GM21529 (cell line): ENCODE measurements at regions not wholly inside any gene's neighbourhood (a gene's known extent, or its start where the extent isn't known, plus 50 kb on each side); places are given as distances from the start of the nearest gene placed in this dataset.
"Not testable (repeated sequence)": the region's sequence is repeated elsewhere in the genome, so short reads cannot be mapped to it uniquely, and the experiment has no call there.

Experiments
- ATAC-seq: cut with Tn5 transposase; IDR thresholded peaks from one replicate; pipeline ENCODE4 v1.9.1; 2021; ENCODE audit not compliant: unreplicated experiment

GRCh38 chr4:189129044-189129694 lies 811.5 kb upstream of the FRG1 start:
- ATAC-seq: no peak

DNA sequence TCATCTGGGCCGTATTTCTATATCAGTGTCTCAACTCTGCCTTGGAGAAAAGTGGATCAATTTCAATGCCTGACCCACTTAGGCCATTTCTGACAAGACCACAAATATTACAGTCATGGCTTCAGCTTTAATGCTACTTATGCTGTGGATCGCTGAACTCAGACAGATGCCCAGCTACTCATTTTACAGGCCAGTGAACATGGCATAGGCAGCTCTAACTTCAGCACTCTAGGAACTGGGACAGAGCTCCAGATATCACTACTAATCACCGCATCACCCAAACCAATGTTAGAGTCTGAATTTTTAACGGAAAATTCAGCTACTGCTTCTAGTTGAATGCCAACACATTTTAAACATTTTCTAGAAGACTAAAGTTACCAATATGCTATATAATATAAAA lies 809.6 kb upstream of the FRG1 start:
- no peak for ATAC-seq

DNA sequence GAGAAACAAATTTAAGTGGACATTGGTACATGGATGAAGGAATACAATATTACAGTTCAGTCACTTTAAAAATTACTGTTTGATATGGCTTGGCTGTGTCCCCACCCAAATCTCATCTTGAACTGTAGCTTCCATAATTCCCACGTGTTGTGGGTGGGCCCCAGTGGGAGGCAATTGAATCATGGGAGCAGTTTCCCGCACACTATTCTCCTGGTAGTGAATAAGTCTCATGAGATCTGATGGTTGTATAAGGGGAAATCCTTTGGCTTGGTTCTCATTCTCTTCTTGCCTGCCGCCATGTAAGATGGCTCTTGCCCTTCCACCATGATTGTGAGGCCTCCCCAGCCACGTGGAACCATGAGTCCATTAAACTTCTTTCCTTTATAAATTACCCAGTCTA lies 804.2 kb upstream of the FRG1 start:
- no peak for ATAC-seq

- no peak for ATAC-seq
Measured at GRCh38 chr4:189143263-189143952, 797.3 kb upstream of the FRG1 start.

DNA sequence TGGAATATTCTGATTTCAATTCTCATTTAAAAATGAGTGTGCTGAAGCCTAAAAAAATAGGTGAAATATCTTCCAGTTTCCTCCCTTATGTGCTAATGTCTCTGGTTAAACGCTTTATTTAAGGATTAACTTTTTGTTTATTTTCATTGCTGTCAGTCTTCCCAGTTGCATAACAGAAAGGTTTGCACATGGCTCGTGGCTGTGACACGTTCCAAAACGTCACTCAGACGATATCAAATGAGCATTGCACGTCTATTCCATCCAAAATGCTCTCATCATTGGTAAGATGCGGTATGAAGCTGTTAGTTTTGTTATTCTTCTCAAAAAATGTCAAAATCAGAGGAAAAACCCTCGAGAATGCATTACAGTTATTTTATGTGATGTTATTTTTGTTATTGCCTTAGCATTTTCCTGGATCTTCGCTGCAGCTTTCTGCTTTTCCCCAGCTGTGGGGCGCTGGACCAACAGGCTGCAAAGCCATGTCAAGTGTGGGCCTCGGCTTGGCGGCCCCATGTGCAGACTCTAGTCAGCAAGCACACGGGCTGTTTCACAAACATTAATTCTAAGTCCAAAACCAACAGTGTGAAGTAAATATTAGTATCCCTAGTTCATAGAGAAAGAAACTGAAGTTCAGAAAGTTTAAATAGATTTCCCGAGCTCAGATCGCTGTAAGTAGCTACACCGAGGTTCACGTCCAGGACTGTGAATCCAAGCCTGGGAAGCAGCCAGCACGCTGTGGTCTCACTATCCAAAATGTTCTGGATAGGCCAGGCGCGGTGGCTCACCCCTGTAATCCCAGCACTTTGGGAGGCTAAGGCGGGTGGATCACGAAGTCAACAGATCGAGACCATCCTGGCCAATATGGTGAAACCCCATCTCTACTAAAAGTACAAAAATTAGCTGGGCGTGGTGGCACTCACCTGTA lies 793.4 kb upstream of the FRG1 start:
- no peak for ATAC-seq

- not testable (repeated sequence) for ATAC-seq
Measured at GRCh38 chr4:189155083-189155482, 785.6 kb upstream of the FRG1 start.

- no peak for ATAC-seq
Measured at GRCh38 chr4:189162073-189162789, 778.4 kb upstream of the FRG1 start.

DNA sequence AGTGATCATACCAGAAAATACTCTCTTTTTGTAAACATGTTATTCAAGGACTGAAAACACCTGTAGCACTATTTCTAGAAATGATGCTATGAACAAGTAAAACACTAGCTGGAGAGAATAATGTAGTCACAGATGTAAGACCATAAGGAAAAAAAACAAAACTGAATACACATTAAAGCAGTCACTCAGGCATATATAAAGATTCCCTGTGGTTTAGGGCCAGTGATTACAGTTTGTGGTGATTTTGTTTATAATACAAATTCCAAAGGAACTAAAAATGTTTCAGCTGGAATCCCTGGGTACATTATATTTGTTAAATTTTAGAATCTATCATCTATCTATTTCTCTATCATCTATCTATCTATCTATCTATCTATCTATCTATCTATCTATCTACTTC lies 777.8 kb upstream of the FRG1 start:
- no peak for ATAC-seq

- no peak for ATAC-seq
Measured at GRCh38 chr4:189176002-189176401, 764.7 kb upstream of the FRG1 start.

GRCh38 chr4:189177130-189177529 lies 763.5 kb upstream of the FRG1 start:
- no peak for ATAC-seq

DNA sequence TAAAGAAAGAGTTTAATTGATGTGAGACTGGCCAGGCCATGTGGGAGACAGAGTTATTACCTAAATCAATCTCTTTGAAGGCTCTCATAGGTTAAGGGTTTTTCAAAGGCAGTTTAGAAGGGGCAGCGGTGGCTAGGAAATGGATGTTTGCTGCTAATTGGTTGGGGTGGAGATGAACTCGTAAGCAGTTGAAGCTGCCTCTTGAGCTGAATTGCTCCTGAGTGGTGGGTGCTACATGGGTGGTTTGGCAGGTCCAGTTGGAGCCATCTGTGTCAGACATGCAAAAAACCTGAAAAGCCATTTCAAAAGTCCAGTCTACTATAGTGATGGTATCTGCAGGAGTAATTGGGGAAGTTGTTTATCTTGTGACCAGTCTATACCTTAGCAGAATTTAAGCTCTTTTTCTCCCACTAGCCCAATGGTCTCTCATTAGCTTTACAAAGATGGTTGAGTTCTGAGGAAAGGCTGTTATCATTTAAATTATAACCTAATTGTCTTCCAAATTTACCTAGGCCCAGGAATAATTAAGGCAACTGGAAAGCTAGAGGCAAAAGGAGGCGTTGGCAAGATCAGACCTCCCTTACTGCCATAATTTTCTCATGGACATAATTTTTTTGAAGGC lies 762.4 kb upstream of the FRG1 start:
- ATAC-seq: no peak

DNA sequence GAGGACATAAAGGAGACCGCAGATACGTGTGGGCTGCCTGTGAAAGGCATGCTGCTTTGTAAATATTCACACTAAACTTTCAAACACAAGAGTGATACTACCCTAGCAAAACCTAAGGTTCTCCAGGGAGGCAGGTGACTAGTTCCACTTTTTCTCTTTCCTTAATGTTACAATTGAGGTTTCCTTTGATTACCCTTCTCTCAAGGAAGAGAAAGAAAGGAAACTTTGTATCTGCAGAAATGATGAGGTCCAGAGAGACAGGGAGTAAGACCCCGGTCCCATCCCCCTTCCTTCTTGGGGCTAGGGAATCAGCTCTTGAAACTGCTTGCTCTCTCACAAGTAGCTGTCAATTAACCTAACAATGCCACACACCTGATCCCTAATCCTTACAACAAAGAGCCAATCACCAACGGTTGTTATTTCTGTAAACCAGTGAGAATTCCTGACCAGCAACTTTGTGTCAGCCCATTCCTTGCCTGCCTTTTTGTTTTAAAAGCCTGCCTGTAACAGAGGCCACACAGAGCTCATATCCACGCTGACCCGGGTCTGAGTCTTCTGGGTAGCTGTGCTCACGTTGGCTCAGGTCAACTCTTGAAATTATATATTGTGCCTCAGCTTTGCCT lies 754.8 kb upstream of the FRG1 start:
- no peak for ATAC-seq

GRCh38 chr4:189187531-189188052 lies 753.1 kb upstream of the FRG1 start:
- ATAC-seq: no peak

GRCh38 chr4:189198624-189199023 lies 742.0 kb upstream of the FRG1 start:
- ATAC-seq: no peak

- ATAC-seq: no peak
Measured at GRCh38 chr4:189200353-189200752, 740.3 kb upstream of the FRG1 start.

DNA sequence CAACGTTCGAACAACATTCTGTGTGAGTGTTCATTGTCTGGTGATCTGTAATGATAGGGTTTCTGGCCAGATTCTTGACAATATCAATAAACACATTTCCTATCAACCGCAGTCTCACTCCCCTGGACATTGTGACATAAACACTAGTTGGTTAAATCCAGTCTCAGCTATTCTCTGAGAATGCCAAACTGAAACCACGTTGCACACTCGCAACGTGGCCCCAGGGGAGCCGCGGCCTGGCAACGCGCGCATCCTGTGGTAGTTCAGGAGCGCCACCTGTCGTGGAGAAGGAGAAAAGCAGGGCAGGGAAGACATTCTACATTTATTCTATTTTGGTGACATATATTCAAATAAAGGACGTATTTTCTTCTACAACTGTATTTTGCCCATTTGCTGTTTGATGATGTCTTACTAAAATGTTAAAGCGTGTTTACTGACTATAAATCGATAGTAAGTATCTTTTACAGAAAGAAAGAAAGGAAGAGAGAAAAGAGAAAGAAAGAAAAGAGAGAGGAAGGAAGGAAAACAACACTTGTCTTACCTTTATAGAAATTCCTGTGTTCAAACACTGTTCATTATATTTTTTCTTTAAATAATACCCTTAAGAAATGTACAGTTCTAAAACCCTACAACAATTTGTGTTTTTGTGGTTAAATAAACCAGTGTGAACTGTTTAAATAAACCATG lies 738.3 kb upstream of the FRG1 start:
- no peak for ATAC-seq

GRCh38 chr4:189202869-189203271 lies 737.8 kb upstream of the FRG1 start:
- ATAC-seq: no peak

DNA sequence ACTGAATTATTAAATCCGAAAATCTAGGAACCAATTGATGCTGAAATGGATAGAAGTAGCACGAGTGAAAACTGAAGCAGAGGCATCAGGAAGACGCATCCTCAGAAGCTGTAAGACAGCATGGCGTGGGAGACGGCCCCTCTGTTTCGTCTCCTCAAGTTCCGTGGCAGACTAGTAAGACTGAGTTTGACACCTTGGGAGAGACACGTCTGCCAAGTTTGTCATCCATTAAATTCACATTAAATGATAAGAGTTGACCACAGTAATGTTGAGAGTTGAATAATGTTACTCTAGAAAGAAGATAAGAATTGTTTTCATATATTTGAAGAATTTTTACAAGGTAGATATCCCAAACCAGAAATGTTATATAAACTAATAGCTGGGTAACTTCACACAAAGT lies 736.1 kb upstream of the FRG1 start:
- ATAC-seq: no peak

DNA sequence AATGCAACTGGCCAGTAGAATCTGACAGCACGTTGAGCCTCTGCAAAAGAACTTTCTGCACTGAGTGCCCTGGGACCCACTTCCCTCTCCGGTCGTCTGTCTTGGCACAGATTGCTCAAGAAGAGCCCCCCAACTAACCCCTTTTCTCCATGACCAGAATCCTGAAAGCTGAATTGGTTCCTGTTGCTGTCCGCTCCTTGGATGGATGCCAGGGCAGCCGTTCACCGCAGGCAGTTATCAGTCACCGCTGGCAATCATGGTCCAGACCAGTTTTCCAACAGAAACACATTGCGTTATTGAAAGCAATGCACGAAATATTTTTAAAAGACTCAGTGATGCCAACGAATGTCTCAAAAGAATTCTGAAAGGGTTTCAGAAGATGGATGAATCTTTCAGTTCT lies 733.7 kb upstream of the FRG1 start:
- no peak for ATAC-seq
